ENCODE measurements at regions not wholly inside any gene's neighbourhood (a gene's known extent, or its start where the extent isn't known, plus 50 kb on each side); places are given as distances from the start of the nearest gene placed in this dataset.

- POLR2A ChIA-PET: no interaction called here
- Mint-ChIP-seq H3K4me3 (no peak overlapping the region), H3K27ac (no peak overlapping the region), H3K27me3 (peaks cover 10% of the 10 kb centered on the region), H3K4me1 (peaks cover 3% of the 10 kb centered on the region), H3K9me3 (ENCODE audit: insufficient read depth) (peaks cover 2% of the 10 kb centered on the region)
- H3K79me2 ChIP-seq (ENCODE audit: control insufficient read depth, insufficient read depth, low read length): no peaks in the 10 kb centered on the region
- no peaks in the 10 kb centered on the region for H3K4me1 ChIP-seq (ENCODE audit: control insufficient read depth in 2 of 2, insufficient read depth in 2 of 2, low read length in 2 of 2)
- 48% methylated on average over 3 of the region's 3 CpGs for WGBS (ENCODE audit: insufficient coverage)
- no peak overlapping the region for H3K27ac ChIP-seq (ENCODE audit: low read length in 2 of 2)
- no peak for TF ChIP-seq CTCF (IDR thresholded peaks at IDR 0.05)
- TF ChIP-seq EZH2 (IDR thresholded peaks at IDR 0.05; ENCODE audit: borderline replicate concordance, insufficient read depth, low read depth, low read length, poor library complexity, severe bottlenecking): no peak
- CTCF ChIA-PET: no interaction called here
- H3K4me2 ChIP-seq (replicated peaks; ENCODE audit: low read depth, low read length, poor library complexity, severe bottlenecking): no peak overlapping the region
- no peaks in the 10 kb centered on the region for H3K36me3 ChIP-seq (replicated peaks in 1 of 2; ENCODE audit: control extremely low read depth in 1 of 2, control insufficient read depth in 1 of 2, extremely low read depth in 1 of 2, insufficient read depth in 2 of 2, low read length in 1 of 2)
- peaks cover 0 to 1% (median 0%) of the 10 kb centered on the region in 4 experiments for H3K27me3 ChIP-seq (replicated peaks in 1 of 4; ENCODE audit: control extremely low read depth in 1 of 4, control insufficient read depth in 3 of 4, insufficient read depth in 4 of 4, low read length in 3 of 4)
- no peak for ATAC-seq (ENCODE audit: low read depth)
- no peaks in the 10 kb centered on the region for H4K20me1 ChIP-seq (ENCODE audit: control insufficient read depth, insufficient read depth, low read length, poor library complexity, severe bottlenecking)
- no peak overlapping the region for H3K9ac ChIP-seq (ENCODE audit: low read length)
- H3K9me3 ChIP-seq (ENCODE audit: control extremely low read depth in 1 of 3, control insufficient read depth in 2 of 3, insufficient read depth in 1 of 3, low read length in 2 of 3): peaks cover 0 to 18% (median 0%) of the 10 kb centered on the region in 3 donors
- intact Hi-C loops (cut with micrococcal nuclease): no loop called here
- H2AFZ ChIP-seq (ENCODE audit: insufficient read depth, low read depth, low read length, poor library complexity, severe bottlenecking): no peak overlapping the region
- no peak for DNase-seq
- no peak overlapping the region for H3K4me3 ChIP-seq (ENCODE audit: control extremely low read depth in 1 of 5, extremely low read depth in 1 of 5, insufficient read depth in 1 of 5, low read depth in 2 of 5, low read length in 4 of 5)
Measured at GRCh38 chr15:98281130-98281529, 320.6 kb downstream of the ARRDC4 start.

GRCh38 chr15:98282656-98283332 lies 322.3 kb downstream of the ARRDC4 start:
- Mint-ChIP-seq H3K4me3 (no peak overlapping the region), H3K9me3 (ENCODE audit: insufficient read depth) (peaks cover 2% of the 10 kb centered on the region), H3K27ac (no peak overlapping the region), H3K4me1 (peaks cover 3% of the 10 kb centered on the region), H3K27me3 (peaks cover 15% of the 10 kb centered on the region)
- H4K20me1 ChIP-seq (ENCODE audit: control insufficient read depth, insufficient read depth, low read length, poor library complexity, severe bottlenecking): no peaks in the 10 kb centered on the region
- H2AFZ ChIP-seq (ENCODE audit: insufficient read depth, low read depth, low read length, poor library complexity, severe bottlenecking): no peak overlapping the region
- ATAC-seq (ENCODE audit: low read depth) (no peak), DNase-seq (no peak)
- POLR2A ChIA-PET: no interaction called here
- no peaks in the 10 kb centered on the region for H3K79me2 ChIP-seq (ENCODE audit: control insufficient read depth, insufficient read depth, low read length)
- H3K4me1 ChIP-seq (ENCODE audit: control insufficient read depth in 2 of 2, insufficient read depth in 2 of 2, low read length in 2 of 2): no peaks in the 10 kb centered on the region
- no peak for TF ChIP-seq CTCF (IDR thresholded peaks at IDR 0.05)
- no peak overlapping the region for H3K9ac ChIP-seq (ENCODE audit: low read length)
- H3K4me2 ChIP-seq (replicated peaks; ENCODE audit: low read depth, low read length, poor library complexity, severe bottlenecking): no peak overlapping the region
- no peaks in the 10 kb centered on the region for H3K27me3 ChIP-seq (replicated peaks in 1 of 4; ENCODE audit: control extremely low read depth in 1 of 4, control insufficient read depth in 3 of 4, insufficient read depth in 4 of 4, low read length in 3 of 4)
- H3K9me3 ChIP-seq (ENCODE audit: control extremely low read depth in 1 of 3, control insufficient read depth in 2 of 3, insufficient read depth in 1 of 3, low read length in 2 of 3): peaks cover 0 to 14% (median 0%) of the 10 kb centered on the region in 3 donors
- no peaks in the 10 kb centered on the region for H3K36me3 ChIP-seq (replicated peaks in 1 of 2; ENCODE audit: control extremely low read depth in 1 of 2, control insufficient read depth in 1 of 2, extremely low read depth in 1 of 2, insufficient read depth in 2 of 2, low read length in 1 of 2)
- CTCF ChIA-PET: no interaction called here
- intact Hi-C loops (cut with micrococcal nuclease): no loop called here
- no CpG with 5 or more reads among the region's 5 CpGs for WGBS (ENCODE audit: insufficient coverage)
- H3K4me3 ChIP-seq (ENCODE audit: control extremely low read depth in 1 of 5, extremely low read depth in 1 of 5, insufficient read depth in 1 of 5, low read depth in 2 of 5, low read length in 4 of 5): no peak overlapping the region
- H3K27ac ChIP-seq (ENCODE audit: low read length in 2 of 2): no peak overlapping the region
